Fibroblast of lung (primary cell): ENCODE measurements at regions not wholly inside any gene's neighbourhood (a gene's known extent, or its start where the extent isn't known, plus 50 kb on each side); places are given as distances from the start of the nearest gene placed in this dataset.

Source experiments
- EZH2 ChIP-seq: IDR thresholded peaks from 2 replicates; pipeline ENCODE4 v1.5.1; 2012; ENCODE audit warnings: low read length, control low read depth, mild to moderate bottlenecking; ENCODE audit errors: missing control alignments
- TF ChIP-seq, protein P1 (sequence below), 2 donors: IDR thresholded peaks in 1 of 2; conservative IDR thresholded peaks in 1 of 2; 1 replicate in 1 of 2; 2 replicates in 1 of 2; pipeline ENCODE4 v1.5.1; 2011 to 2012; ENCODE audit warnings: low read length in 2 of 2, control low read depth in 1 of 2, inconsistent platforms in 1 of 2, low read depth in 1 of 2, mild to moderate bottlenecking in 1 of 2

DNA sequence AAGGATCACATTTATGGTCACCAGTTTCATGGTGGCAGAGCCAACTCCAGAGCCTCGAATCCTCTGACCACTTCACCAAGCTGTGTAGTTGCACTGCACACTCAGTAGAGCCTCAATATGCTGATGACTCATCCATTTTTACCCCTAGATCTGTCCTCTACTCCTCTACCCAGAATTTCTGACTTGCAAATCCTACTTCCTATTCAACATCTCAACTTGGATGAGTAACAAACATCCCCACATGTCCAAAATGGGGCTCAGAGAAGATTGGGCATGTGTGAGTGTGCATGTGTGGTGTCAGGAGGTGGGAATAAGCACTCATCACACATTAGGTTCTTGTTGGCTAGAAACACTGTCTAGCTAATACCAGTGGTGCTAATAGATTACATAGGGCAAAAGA, 57.8 kb upstream of the IGFBP2 start:
- TF ChIP-seq, protein P1, sequence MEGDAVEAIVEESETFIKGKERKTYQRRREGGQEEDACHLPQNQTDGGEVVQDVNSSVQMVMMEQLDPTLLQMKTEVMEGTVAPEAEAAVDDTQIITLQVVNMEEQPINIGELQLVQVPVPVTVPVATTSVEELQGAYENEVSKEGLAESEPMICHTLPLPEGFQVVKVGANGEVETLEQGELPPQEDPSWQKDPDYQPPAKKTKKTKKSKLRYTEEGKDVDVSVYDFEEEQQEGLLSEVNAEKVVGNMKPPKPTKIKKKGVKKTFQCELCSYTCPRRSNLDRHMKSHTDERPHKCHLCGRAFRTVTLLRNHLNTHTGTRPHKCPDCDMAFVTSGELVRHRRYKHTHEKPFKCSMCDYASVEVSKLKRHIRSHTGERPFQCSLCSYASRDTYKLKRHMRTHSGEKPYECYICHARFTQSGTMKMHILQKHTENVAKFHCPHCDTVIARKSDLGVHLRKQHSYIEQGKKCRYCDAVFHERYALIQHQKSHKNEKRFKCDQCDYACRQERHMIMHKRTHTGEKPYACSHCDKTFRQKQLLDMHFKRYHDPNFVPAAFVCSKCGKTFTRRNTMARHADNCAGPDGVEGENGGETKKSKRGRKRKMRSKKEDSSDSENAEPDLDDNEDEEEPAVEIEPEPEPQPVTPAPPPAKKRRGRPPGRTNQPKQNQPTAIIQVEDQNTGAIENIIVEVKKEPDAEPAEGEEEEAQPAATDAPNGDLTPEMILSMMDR (conservative IDR thresholded peaks at IDR 0.05 in 1 of 2, IDR thresholded peaks at IDR 0.05 in 1 of 2; ENCODE audit: low read depth in 1 of 2, low read length in 2 of 2): no peak
- TF ChIP-seq EZH2: no peak
